Glomerular visceral epithelial cell (primary cell): ENCODE measurements at regions not wholly inside any gene's neighbourhood (a gene's known extent, or its start where the extent isn't known, plus 50 kb on each side); places are given as distances from the start of the nearest gene placed in this dataset.

Experiments used
- DNase-seq: peaks from one replicate; pipeline ENCODE4 v3.0.0-alpha.2; 2016; ENCODE audit errors: extremely low spot score

DNA sequence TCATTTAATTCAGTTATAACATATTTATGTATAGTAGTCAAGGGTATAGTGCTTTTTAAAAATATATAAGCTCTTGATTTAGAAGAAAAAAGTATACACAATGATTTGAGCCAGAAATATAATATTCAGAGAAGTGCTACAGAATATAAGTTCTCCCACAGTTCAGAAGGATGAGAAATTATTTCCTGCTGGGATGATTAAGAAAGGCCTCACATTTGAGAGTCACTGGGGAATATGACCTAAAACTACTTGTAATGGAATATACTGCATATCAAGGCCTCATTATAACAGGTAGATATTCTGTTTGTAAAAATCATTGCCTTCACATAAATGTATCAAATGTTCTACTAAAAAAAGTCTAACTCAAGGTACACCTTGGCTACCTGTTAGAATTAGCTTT, 203.5 kb downstream of the MBD2 start:
- no peak for DNase-seq

DNA sequence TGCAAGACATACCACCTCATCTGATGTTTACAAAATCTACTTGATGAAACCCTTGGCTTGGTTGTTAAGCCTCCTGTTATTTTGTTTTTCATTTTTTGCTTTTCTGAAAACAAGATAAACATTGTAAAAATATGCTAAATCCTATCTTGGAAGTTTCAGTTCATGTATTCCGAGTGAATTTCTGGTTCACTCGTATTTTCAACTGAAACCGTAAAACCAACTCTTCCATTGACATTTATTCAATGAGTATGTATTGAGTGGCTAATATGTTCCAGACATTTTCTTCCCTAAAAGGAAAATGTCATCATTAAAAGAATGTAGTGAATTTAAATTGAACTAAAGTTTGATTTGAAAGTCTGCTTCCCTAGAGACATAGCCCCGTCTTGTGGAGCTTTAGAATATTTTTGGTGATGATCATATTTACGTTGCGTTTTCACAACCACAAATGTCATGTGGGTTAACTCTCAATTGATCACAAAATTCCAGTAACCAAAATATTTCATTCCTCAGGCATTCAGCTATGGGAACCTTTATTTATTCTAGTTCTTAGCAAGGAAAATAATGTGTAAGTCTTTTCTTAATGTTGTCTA, 204.2 kb downstream of the MBD2 start:
- DNase-seq, result no peak

GRCh38 chr18:54019641-54020040, 204.8 kb downstream of the MBD2 start:
- DNase-seq, result no peak

DNA sequence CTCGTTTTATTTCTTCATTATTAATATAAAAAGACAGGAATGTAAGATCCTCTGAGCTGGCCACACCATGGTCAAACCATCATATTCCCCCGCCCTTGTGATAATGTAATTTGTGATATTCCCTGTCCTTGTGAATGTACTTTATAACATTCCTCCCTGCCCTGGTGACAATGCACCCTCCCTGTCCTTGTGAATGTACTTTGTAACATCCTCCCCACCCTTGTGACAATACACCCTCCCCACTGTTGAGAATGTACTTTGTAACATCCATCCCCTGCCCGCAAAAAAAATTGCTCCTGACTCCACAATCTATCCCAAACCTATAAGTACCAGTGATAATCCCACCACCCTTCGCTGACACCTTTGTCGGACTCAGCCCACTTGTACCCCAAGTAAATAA, 211.0 kb downstream of the MBD2 start:
- no peak for DNase-seq

- peak; percentile 29 for DNase-seq
These were observed 219.6 kb downstream of the MBD2 start for GRCh38 chr18:54004828-54005227.

GRCh38 chr18:54003195-54003594, 221.3 kb downstream of the MBD2 start:
- no peak for DNase-seq

DNA sequence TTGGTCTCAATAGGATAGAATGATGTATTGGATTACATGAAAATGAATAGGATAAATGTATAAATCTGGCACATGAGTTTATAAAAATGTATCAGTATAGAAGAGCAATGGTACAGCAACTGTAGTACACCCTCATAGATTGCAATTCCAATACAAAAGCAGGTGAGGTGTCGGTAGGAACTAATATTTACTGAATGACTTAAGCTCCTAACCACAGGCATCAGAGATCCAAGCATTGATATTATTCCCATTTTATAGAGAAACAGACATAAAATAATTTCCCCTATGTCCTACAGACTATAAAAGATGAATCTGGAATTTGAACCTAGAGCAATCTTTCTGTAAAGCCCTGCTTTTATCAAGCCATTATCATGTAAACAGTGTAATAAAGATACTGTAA, 227.4 kb downstream of the MBD2 start:
- no peak for DNase-seq

GRCh38 chr18:53994016-53994415, 230.5 kb downstream of the MBD2 start:
- no peak for DNase-seq

- peak; percentile 53 for DNase-seq
These were observed 232.7 kb downstream of the MBD2 start for GRCh38 chr18:53991805-53992204.

DNA sequence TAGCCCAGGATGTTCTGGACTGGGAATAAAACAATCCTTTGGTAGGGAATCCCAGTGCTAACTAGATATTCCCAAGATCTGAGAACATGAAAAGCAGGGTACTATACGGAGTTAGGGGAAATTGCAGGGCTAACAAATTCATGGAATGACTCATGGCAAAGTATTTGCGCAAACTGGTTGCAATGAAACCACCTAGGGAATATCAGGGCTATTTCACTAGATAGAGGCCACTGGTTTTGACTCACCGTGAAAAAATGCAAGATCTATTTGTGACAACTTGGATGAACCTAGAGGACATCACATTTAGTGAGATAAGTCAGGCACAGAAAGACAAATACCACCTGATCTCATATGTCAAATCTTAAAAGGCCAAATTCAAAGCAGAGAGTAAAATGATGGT, 233.3 kb downstream of the MBD2 start:
- DNase-seq, result peak; percentile 90

DNA sequence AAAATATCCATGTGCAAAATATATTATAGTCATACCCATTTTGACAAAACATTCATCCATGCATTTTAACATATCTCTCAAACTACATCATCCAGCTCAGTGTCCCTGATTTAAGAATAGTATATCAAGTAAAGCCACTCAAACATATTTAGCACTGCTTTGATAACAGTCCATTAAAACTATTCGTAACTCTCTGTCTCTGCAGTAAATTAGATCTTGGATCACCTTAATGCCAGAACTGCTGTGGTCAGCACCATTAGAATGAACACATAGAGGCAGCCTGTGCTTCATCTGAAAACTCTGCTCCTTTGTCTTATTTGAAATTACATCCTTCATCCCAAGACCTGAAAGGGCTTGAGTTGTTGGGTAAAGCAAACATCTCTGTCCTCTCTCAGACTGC, 234.0 kb downstream of the MBD2 start:
- no peak for DNase-seq

- peak; percentile 31 for DNase-seq
These were observed 240.4 kb downstream of the MBD2 start for GRCh38 chr18:53984021-53984420.

DNA sequence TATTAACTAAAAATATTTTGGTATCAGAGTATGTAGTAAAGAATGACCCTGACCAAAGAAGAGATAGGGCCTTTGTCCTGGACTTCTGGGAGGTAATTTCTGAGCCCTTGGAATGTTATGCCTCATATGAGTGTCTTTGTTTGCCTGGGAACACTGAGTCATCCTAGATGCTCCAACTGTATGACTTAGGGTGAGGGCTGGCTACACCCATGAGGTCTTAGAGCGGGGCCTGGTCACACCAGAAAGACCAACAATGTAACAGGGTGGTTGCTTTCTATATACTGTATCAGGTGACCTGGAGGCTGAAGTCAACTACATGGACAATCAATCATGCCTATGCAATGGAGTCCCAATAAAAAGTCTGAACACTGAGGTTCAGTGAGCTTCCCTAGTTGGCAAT, 253.1 kb downstream of the MBD2 start:
- DNase-seq, result peak; percentile 19

DNA sequence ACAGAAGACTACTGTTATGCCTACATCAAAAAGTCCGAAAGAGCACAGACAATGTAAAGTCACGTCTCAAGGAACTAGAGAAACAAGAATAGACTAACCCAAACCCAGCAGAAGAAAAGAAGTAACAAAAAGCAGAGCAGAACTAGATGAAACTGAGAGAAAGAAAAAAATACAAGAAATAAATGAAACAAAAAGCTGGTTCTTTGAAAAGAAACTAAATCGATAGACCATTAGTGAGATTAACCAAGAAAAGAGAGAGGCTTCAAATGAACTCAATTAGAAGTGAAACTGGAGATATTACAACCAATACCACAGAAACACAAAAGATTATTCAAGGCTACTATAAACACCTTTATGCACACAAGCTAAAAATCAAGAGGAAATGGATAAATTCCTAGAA, 271.8 kb downstream of the MBD2 start:
- no peak for DNase-seq

GRCh38 chr18:53950545-53950944, 273.9 kb downstream of the MBD2 start:
- DNase-seq, result no peak

DNA sequence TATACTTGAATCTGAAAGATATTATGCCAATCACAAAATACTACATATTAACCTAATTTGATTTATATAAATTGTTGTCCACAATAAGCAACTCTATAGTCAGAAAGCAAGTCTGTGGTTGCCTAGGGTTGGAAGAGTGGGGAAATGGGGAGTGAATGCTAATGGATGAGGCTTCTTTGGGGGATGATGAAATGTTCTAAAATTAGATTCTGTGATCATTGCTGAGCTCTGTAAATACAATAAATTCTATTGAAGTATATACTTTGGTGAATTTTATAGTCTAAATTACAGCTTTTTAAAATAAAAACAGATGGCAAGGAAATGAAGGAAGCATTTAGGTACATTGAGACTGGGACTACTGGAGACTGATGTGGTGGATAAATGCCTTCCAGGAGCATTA, 275.5 kb downstream of the MBD2 start:
- DNase-seq, result no peak

DNA sequence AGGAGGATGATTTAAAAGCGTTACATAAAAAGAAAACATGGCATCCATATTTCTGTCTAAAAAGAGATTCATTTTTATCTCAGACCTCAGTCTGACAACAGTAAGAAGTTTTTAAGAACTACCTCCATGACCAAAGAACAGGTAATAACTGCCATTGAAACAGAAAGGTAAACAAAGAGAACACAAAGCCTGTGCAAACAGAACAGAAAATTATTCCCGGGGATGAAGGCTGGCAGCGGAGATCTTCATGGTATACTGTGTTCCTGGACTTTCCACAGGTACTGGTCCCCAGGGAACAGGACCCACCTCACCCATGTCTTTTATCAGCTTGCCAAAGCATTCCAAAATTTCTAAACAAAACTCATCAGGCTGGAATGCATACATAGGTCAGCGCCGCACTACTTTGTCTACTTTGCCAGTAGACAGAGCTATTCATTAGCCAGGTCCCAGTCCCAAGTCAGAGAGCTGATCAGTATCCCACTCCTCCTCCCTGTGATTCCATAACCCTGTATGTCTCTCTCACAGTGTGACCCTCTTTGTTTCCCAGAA, 277.3 kb downstream of the MBD2 start:
- peak; percentile 63 for DNase-seq

DNA sequence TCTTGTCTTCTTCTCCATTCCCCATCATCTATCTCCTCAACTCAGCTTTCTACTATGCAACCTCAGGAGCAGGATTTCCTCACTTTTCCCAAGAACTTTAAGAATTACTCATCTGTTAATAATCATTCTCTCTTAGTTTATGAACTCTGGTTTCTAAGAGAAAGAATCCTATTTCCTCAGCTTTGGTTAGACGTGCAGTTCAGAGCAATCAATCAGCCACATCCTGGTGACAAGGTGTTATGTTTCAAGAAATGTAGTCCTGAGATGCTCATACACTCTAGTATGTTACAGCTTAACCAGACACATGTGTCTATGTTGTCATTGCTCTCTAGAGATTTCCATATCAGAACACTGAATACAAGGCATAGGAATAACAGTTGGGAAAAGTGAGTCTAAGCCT, 277.9 kb downstream of the MBD2 start:
- peak; percentile 59 for DNase-seq

GRCh38 chr18:53944721-53945120, 279.7 kb downstream of the MBD2 start:
- DNase-seq, result no peak

- peak; percentile 47 for DNase-seq
These were observed 281.1 kb downstream of the MBD2 start for GRCh38 chr18:53943326-53943860.

DNA sequence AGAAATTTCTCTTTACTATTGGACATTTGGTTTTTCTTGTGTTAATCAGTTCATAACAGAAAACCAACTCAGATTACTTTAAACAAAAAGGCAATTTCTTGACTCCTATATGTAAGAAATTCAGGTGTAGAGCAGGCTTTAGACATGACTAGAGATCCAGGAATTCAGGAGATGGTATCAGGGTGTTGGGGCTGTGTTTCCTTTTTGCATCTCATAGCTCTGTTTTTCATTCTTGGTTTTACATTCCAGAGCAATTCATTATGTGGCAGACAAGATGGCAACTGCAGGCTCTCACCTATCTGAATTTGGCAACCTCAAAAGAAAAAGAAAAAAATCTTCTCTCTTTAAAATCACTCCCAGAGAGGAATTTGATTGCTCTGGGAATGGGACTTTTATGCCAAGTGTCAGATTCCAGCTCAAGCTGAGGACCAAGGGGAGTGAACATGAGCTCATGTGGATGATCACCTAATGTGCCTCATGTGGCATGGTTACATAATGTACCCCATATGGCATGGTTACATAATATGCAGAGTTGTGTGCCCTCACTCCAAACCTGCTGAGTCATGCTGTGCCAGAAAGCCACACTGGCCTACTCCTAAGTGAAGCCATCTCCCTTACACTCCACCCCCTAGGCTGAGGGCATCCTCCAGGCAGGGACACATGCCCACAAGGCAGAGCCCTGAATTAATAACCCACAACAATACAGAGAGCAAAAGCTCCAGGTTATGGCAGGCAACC, 282.7 kb downstream of the MBD2 start:
- peak; percentile 53 for DNase-seq

DNA sequence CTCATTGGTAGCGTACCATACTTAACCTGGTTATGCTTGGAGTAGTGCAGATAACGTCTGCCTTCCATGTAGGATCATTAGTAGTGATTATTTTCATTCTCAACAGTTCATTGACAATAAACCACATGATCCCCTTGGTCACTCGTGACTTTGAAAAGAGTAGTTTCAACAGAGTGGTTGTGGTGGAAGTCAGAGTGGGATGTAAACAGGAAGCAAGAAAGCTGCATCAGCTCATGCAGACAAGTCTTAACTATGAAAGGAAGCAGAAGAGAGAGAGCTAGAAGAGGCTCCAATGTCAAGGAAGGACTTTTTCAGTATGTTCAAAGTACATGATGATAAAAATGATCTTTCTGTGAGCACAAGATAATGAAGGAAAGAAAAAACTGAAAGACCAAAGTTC, 287.4 kb downstream of the MBD2 start:
- no peak for DNase-seq

DNA sequence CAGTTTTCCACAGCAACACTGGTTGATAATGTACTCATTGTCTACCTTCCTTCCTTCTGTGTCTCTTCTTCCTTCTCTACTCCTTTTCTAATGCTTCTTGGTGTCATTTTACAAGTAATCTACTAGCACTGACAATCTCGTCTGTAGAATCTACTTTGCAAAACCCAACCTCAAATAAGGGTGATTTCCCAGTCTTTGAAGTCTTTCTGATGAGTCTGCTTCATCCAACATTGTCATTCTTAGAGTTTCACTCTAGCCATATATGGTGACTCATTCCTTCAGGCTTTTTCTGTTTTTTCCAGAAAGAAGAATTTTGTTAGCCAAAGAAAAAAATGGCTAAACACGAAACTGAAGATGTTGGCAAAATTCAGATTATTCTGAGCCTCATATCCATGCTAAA, 288.7 kb downstream of the MBD2 start:
- no peak for DNase-seq
